ENCODE measurements at regions not wholly inside any gene's neighbourhood (a gene's known extent, or its start where the extent isn't known, plus 50 kb on each side); places are given as distances from the start of the nearest gene placed in this dataset.

DNA sequence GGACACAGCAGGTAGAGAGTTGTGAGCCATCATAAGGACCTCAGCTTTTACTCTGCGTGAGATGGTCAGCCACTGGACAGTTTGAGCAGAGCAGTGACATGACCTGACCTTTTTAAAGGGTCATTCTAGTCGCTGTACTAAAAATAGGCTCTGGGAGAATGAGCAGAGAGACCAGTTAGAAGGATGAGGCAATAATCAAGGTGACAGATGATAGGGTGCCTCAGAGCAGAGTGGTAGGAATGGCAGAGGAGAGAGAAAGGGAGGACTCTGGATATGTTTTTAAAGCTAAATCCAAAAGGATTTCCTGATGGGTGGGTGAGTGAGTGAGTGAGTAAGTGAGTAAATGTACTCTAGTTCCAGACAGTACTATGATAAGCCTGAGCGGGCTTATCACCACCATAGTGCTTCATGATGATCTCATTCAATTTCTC lies 83.6 kb upstream of the ARHGAP5 start:
- no peak for TF ChIP-seq EZH2phosphoT487 (conservative IDR thresholded peaks at IDR 0.05; ENCODE audit: low read length)
- TF ChIP-seq, protein P1, sequence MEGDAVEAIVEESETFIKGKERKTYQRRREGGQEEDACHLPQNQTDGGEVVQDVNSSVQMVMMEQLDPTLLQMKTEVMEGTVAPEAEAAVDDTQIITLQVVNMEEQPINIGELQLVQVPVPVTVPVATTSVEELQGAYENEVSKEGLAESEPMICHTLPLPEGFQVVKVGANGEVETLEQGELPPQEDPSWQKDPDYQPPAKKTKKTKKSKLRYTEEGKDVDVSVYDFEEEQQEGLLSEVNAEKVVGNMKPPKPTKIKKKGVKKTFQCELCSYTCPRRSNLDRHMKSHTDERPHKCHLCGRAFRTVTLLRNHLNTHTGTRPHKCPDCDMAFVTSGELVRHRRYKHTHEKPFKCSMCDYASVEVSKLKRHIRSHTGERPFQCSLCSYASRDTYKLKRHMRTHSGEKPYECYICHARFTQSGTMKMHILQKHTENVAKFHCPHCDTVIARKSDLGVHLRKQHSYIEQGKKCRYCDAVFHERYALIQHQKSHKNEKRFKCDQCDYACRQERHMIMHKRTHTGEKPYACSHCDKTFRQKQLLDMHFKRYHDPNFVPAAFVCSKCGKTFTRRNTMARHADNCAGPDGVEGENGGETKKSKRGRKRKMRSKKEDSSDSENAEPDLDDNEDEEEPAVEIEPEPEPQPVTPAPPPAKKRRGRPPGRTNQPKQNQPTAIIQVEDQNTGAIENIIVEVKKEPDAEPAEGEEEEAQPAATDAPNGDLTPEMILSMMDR (IDR thresholded peaks at IDR 0.05; ENCODE audit: insufficient read depth, low read length, poor library complexity, severe bottlenecking), result no peak

Measured in SU-DHL-6 (cell line).